ENCODE measurements at regions not wholly inside any gene's neighbourhood (a gene's known extent, or its start where the extent isn't known, plus 50 kb on each side); places are given as distances from the start of the nearest gene placed in this dataset.

DNA sequence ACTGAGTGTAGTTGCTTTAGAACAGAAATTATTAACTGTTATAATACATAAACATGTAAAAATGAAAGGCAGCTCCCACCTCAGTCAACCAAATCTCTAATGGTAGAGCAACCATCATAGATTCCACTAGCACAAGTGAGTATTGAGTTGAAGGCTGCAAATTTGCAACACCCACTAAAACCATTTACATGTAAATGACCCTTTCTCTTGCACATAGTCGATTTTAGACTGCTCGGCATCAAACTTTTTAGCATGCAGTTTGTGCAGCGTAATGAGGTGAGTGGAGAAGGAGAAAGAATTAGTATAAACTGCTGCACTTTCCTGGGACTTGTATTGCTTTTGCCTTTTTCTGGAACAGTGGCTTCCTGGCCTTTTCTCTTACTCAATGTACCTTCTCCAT, 62.8 kb downstream of the FBXO5 start:
- DNase-seq (ENCODE audit: extremely low spot score, unreplicated experiment): no peak
- Mint-ChIP-seq H3K4me3 (ENCODE audit: unreplicated experiment) (no peak overlapping the region), H3K4me1 (ENCODE audit: unreplicated experiment) (no peaks in the 10 kb centered on the region), H3K27ac (ENCODE audit: unreplicated experiment) (no peak overlapping the region), H3K27me3 (ENCODE audit: unreplicated experiment) (peaks cover 10% of the 10 kb centered on the region), H3K9me3 (ENCODE audit: unreplicated experiment) (no peaks in the 10 kb centered on the region), H3K36me3 (ENCODE audit: unreplicated experiment) (no peaks in the 10 kb centered on the region)
- no peak for TF ChIP-seq CTCF (IDR thresholded peaks at IDR 0.05)
